Skeletal muscle satellite cell (primary cell): ENCODE measurements at regions not wholly inside any gene's neighbourhood (a gene's known extent, or its start where the extent isn't known, plus 50 kb on each side); places are given as distances from the start of the nearest gene placed in this dataset.

Experiments used
- H3K27me3 ChIP-seq: 2 replicates; pipeline ENCODE4 v1.7.0; 2013; ENCODE audit warnings: low read length; ENCODE audit not compliant: control insufficient read depth, insufficient read depth
- H3K36me3 ChIP-seq: 2 replicates; pipeline ENCODE4 v1.7.0; 2013; ENCODE audit warnings: mild to moderate bottlenecking, control low read depth, low read length; ENCODE audit not compliant: insufficient read depth
- H3K4me1 ChIP-seq: 2 replicates; pipeline ENCODE4 v1.7.0; 2013; ENCODE audit warnings: low read length; ENCODE audit not compliant: control insufficient read depth, insufficient read depth
- H3K4me2 ChIP-seq: 2 replicates; pipeline ENCODE4 v1.7.0; 2013; ENCODE audit warnings: mild to moderate bottlenecking, low read length
- H3K4me3 ChIP-seq: 2 replicates; pipeline ENCODE4 v1.7.0; 2013; ENCODE audit warnings: low read length
- H3K9ac ChIP-seq: 2 replicates; pipeline ENCODE4 v1.7.0; 2013; ENCODE audit warnings: mild to moderate bottlenecking, low read depth, low read length, moderate library complexity
- H3K9me3 ChIP-seq: replicated peaks from 2 replicates; pipeline ENCODE4 v1.7.0; 2013; ENCODE audit warnings: mild to moderate bottlenecking, control low read depth, low read length

- Histone ChIP-seq H3K4me3 (no peak overlapping the region), H3K9me3 (no peaks in the 10 kb centered on the region), H3K4me1 (no peaks in the 10 kb centered on the region), H3K27me3 (peaks cover 75% of the 10 kb centered on the region), H3K9ac (no peak overlapping the region), H3K4me2 (no peak overlapping the region), H3K36me3 (no peaks in the 10 kb centered on the region)
Measured at GRCh38 chr13:31081316-31081715, 80.4 kb downstream of the HSPH1 start.

- Histone ChIP-seq H3K9ac (no peak overlapping the region), H3K36me3 (no peaks in the 10 kb centered on the region), H3K4me3 (no peak overlapping the region), H3K4me2 (no peak overlapping the region), H3K27me3 (peaks cover 35% of the 10 kb centered on the region), H3K9me3 (no peaks in the 10 kb centered on the region), H3K4me1 (no peaks in the 10 kb centered on the region)
Measured at GRCh38 chr13:31074756-31075155, 86.9 kb downstream of the HSPH1 start.

GRCh38 chr13:31073859-31074718 is 87.6 kb downstream of the HSPH1 start:
- no peak overlapping the region for H3K4me3 ChIP-seq
- no peaks in the 10 kb centered on the region for H3K4me1 ChIP-seq
- H3K9ac ChIP-seq = no peak overlapping the region
- no peaks in the 10 kb centered on the region for H3K9me3 ChIP-seq
- no peak overlapping the region for H3K4me2 ChIP-seq
- peaks cover 29% of the 10 kb centered on the region for H3K27me3 ChIP-seq
- H3K36me3 ChIP-seq = no peaks in the 10 kb centered on the region

- H3K9me3 ChIP-seq = no peaks in the 10 kb centered on the region
- no peaks in the 10 kb centered on the region for H3K36me3 ChIP-seq
- H3K4me3 ChIP-seq = no peak overlapping the region
- peaks cover 10% of the 10 kb centered on the region for H3K4me1 ChIP-seq
- peaks cover 18% of the 10 kb centered on the region for H3K27me3 ChIP-seq
- no peak overlapping the region for H3K4me2 ChIP-seq
- no peak overlapping the region for H3K9ac ChIP-seq
Measured at GRCh38 chr13:31072041-31072440, 89.7 kb downstream of the HSPH1 start.

GRCh38 chr13:31069808-31070534 is 91.7 kb downstream of the HSPH1 start:
- Histone ChIP-seq H3K4me3 (no peak overlapping the region), H3K36me3 (no peaks in the 10 kb centered on the region), H3K27me3 (peaks cover 10% of the 10 kb centered on the region), H3K4me2 (no peak overlapping the region), H3K9me3 (no peaks in the 10 kb centered on the region), H3K9ac (no peak overlapping the region), H3K4me1 (peaks cover 10% of the 10 kb centered on the region)

GRCh38 chr13:31068119-31068423 is 93.6 kb downstream of the HSPH1 start:
- Histone ChIP-seq H3K36me3 (no peaks in the 10 kb centered on the region), H3K27me3 (peaks cover 5% of the 10 kb centered on the region), H3K4me3 (no peak overlapping the region), H3K4me1 (peaks cover 10% of the 10 kb centered on the region), H3K4me2 (no peak overlapping the region), H3K9ac (no peak overlapping the region), H3K9me3 (no peaks in the 10 kb centered on the region)

GRCh38 chr13:31067416-31068118 is 94.1 kb downstream of the HSPH1 start:
- Histone ChIP-seq H3K27me3 (peaks cover 5% of the 10 kb centered on the region), H3K9ac (no peak overlapping the region), H3K4me2 (no peak overlapping the region), H3K9me3 (no peaks in the 10 kb centered on the region), H3K4me3 (no peak overlapping the region), H3K36me3 (no peaks in the 10 kb centered on the region), H3K4me1 (peaks cover 10% of the 10 kb centered on the region)

GRCh38 chr13:31064636-31065035 is 97.1 kb downstream of the HSPH1 start:
- Histone ChIP-seq H3K9ac (no peak overlapping the region), H3K27me3 (peaks cover 12% of the 10 kb centered on the region), H3K36me3 (no peaks in the 10 kb centered on the region), H3K4me1 (peaks cover 10% of the 10 kb centered on the region), H3K4me2 (no peak overlapping the region), H3K9me3 (no peaks in the 10 kb centered on the region), H3K4me3 (no peak overlapping the region)

GRCh38 chr13:31063772-31064171 is 97.9 kb downstream of the HSPH1 start:
- Histone ChIP-seq H3K4me2 (no peak overlapping the region), H3K4me3 (no peak overlapping the region), H3K36me3 (no peaks in the 10 kb centered on the region), H3K4me1 (peaks cover 10% of the 10 kb centered on the region), H3K27me3 (peaks cover 12% of the 10 kb centered on the region), H3K9ac (no peak overlapping the region), H3K9me3 (no peaks in the 10 kb centered on the region)

GRCh38 chr13:31060655-31061054 is 101.0 kb downstream of the HSPH1 start:
- no peaks in the 10 kb centered on the region for H3K9me3 ChIP-seq
- no peak overlapping the region for H3K4me2 ChIP-seq
- no peaks in the 10 kb centered on the region for H3K4me1 ChIP-seq
- H3K36me3 ChIP-seq = no peaks in the 10 kb centered on the region
- peaks cover 10% of the 10 kb centered on the region for H3K27me3 ChIP-seq
- no peak overlapping the region for H3K9ac ChIP-seq
- H3K4me3 ChIP-seq = no peak overlapping the region

GRCh38 chr13:31060220-31060619 is 101.5 kb downstream of the HSPH1 start:
- no peak overlapping the region for H3K4me2 ChIP-seq
- no peak overlapping the region for H3K9ac ChIP-seq
- peaks cover 7% of the 10 kb centered on the region for H3K27me3 ChIP-seq
- H3K36me3 ChIP-seq = no peaks in the 10 kb centered on the region
- no peaks in the 10 kb centered on the region for H3K9me3 ChIP-seq
- H3K4me3 ChIP-seq = no peak overlapping the region
- no peaks in the 10 kb centered on the region for H3K4me1 ChIP-seq
